HUDEP-2 (cell line): ENCODE measurements at regions not wholly inside any gene's neighbourhood (a gene's known extent, or its start where the extent isn't known, plus 50 kb on each side); places are given as distances from the start of the nearest gene placed in this dataset.
A peak's percentile ranks its signal among the peaks of the same experiment; 100 is the strongest.

Experiments used
- DNase-seq, 76 experiments: peaks; one replicate each; lab custom pipeline; 2025; ENCODE audit not compliant: unreplicated experiment in 76 of 76; lab: John Stamatoyannopoulos, UW

GRCh38 chr11:16685914-16686313 lies 52.5 kb upstream of the C11orf58 start:
- DNase-seq, result no peak

- DNase-seq, result no peak
Observed at GRCh38 chr11:16678466-16679116, 59.9 kb upstream of the C11orf58 start.

GRCh38 chr11:16669799-16670415 lies 68.5 kb upstream of the C11orf58 start:
- DNase-seq, result no peak

GRCh38 chr11:16632295-16633200 lies 105.9 kb upstream of the C11orf58 start:
- DNase-seq, result peak in 7 of 76 experiments; percentile 15 to 34 (median 25)

- no peak for DNase-seq
Observed at GRCh38 chr11:16630651-16631050, 107.8 kb upstream of the C11orf58 start.

GRCh38 chr11:16618431-16618830 lies 120.0 kb upstream of the C11orf58 start:
- DNase-seq, result no peak

- DNase-seq, result no peak
Observed at GRCh38 chr11:16615480-16615879, 123.0 kb upstream of the C11orf58 start.

- DNase-seq, result peak in 66 of 76 experiments; percentile 16 to 85 (median 60)
Observed at GRCh38 chr11:16613512-16614381, 124.7 kb upstream of the C11orf58 start.

- DNase-seq, result no peak
Observed at GRCh38 chr11:16613262-16613511, 125.3 kb upstream of the C11orf58 start.

GRCh38 chr11:16612566-16613261 lies 125.7 kb upstream of the C11orf58 start:
- DNase-seq, result no peak

GRCh38 chr11:16611926-16612565 lies 126.4 kb upstream of the C11orf58 start:
- peak in 5 of 76 experiments; percentile 3 to 20 (median 8) for DNase-seq

- no peak for DNase-seq
Observed at GRCh38 chr11:16611401-16611921, 127.0 kb upstream of the C11orf58 start.

- no peak for DNase-seq
Observed at GRCh38 chr11:16610738-16611388, 127.6 kb upstream of the C11orf58 start.

GRCh38 chr11:16610213-16610737 lies 128.2 kb upstream of the C11orf58 start:
- no peak for DNase-seq

- no peak for DNase-seq
Observed at GRCh38 chr11:16609769-16610168, 128.7 kb upstream of the C11orf58 start.

- peak in 46 of 76 experiments; percentile 11 to 68 (median 38) for DNase-seq
Observed at GRCh38 chr11:16607675-16608644, 130.5 kb upstream of the C11orf58 start.
